ENCODE measurements at regions not wholly inside any gene's neighbourhood (a gene's known extent, or its start where the extent isn't known, plus 50 kb on each side); places are given as distances from the start of the nearest gene placed in this dataset.

- POLR2A ChIA-PET, result no interaction called here
- H3K9me3 Mint-ChIP-seq, result no peaks in the 10 kb centered on the region
These were observed 371.3 kb downstream of the DMRT2 start for GRCh38 chr9:1421436-1421835.

DNA sequence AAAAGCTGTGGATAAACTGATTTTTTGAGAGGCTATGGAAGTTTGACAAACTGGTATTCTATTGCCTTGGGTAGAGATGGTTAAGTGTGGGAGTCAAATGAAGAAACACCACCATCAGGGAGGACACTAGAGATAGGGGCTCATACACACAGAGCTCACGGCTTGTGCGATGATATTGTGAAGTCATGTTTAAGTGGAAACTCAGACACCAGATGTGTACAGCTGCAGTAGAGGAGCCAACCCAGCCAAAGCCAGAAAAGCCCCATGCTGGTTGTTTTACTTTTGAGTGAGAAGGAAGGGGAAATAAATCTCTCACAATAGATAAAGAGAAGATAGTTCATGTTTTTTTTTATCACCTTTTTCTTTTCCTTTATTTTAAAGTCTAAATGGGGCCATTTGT, 377.7 kb downstream of the DMRT2 start:
- Mint-ChIP-seq H3K4me3 (no peak overlapping the region), H3K9me3 (no peaks in the 10 kb centered on the region), H3K36me3 (ENCODE audit: low read depth) (no peaks in the 10 kb centered on the region), H3K27me3 (peaks cover 2% of the 10 kb centered on the region), H3K4me1 (ENCODE audit: low read depth) (no peaks in the 10 kb centered on the region), H3K27ac (no peak overlapping the region)
- ChIA-PET CTCF (no interaction called here), POLR2A (no interaction called here)
- no peak for TF ChIP-seq CTCF (IDR thresholded peaks at IDR 0.05)
- DNase-seq (no peak), ATAC-seq (no peak)
- intact Hi-C loops (cut with micrococcal nuclease), result no loop called here

More at GRCh38 chr9:1421436-1421835, 371.3 kb downstream of the DMRT2 start:
- H3K36me3 Mint-ChIP-seq (ENCODE audit: low read depth), result no peaks in the 10 kb centered on the region
- TF ChIP-seq CTCF (IDR thresholded peaks at IDR 0.05), result no peak
- no peaks in the 10 kb centered on the region for H3K4me1 Mint-ChIP-seq (ENCODE audit: low read depth)
- DNase-seq (no peak), ATAC-seq (no peak)
- no peak overlapping the region for H3K27ac Mint-ChIP-seq
- H3K27me3 Mint-ChIP-seq, result no peaks in the 10 kb centered on the region
- H3K4me3 Mint-ChIP-seq, result no peak overlapping the region
- intact Hi-C loops (cut with micrococcal nuclease), result no loop called here
- CTCF ChIA-PET, result no interaction called here

- Mint-ChIP-seq H3K27me3 (peaks cover 2% of the 10 kb centered on the region), H3K27ac (no peak overlapping the region), H3K9me3 (no peaks in the 10 kb centered on the region), H3K4me3 (no peak overlapping the region), H3K4me1 (ENCODE audit: low read depth) (no peaks in the 10 kb centered on the region), H3K36me3 (ENCODE audit: low read depth) (no peaks in the 10 kb centered on the region)
- ATAC-seq, result no peak
- intact Hi-C loops (cut with micrococcal nuclease), result no loop called here
- no peak for TF ChIP-seq CTCF (IDR thresholded peaks at IDR 0.05)
- ChIA-PET POLR2A (no interaction called here), CTCF (interaction anchor here (0.5 kb wide), 1 partner anchor 292 kb away, joined by 4 read pairs; no protein-coding TSS in a partner anchor)
- DNase-seq, result peak; percentile 3
These were observed 379.1 kb downstream of the DMRT2 start for GRCh38 chr9:1429297-1429696.

DNA sequence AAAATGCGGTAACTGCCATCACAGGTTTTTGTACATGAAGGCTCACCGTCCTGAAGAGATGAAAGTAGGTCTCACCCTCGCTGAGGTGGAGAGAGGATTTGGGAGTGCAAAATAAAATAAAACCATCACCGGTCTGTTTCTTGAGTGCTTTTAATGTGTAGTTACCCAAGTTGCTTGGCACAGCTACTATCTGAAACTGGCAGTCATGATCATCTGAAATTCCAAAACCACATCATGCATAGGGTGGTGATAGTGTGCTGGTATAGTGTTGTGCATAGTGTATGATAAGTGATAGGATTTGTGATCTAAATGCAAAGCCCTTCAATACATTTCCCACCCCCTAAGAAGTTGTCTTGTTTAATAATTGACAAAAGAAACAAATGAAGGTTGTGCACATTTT, 381.3 kb downstream of the DMRT2 start:
- intact Hi-C loops (cut with micrococcal nuclease), result no loop called here
- no peaks in the 10 kb centered on the region for H3K9me3 Mint-ChIP-seq
- peaks cover 2% of the 10 kb centered on the region for H3K27me3 Mint-ChIP-seq
- no peak overlapping the region for H3K4me3 Mint-ChIP-seq
- H3K36me3 Mint-ChIP-seq (ENCODE audit: low read depth), result no peaks in the 10 kb centered on the region
- CTCF ChIA-PET, result interaction anchor here (0.6 to 1.0 kb wide), 2 partner anchors 8 to 53 kb away, joined by 3 read pairs; no protein-coding TSS in a partner anchor
- TF ChIP-seq CTCF (IDR thresholded peaks at IDR 0.05), result no peak
- DNase-seq (no peak), ATAC-seq (no peak)
- no peak overlapping the region for H3K27ac Mint-ChIP-seq
- POLR2A ChIA-PET, result no interaction called here
- no peaks in the 10 kb centered on the region for H3K4me1 Mint-ChIP-seq (ENCODE audit: low read depth)

- ChIA-PET POLR2A (no interaction called here), CTCF (no interaction called here)
- no peak for ATAC-seq
- TF ChIP-seq CTCF (IDR thresholded peaks at IDR 0.05), result no peak
- Mint-ChIP-seq H3K36me3 (ENCODE audit: low read depth) (no peaks in the 10 kb centered on the region), H3K9me3 (no peaks in the 10 kb centered on the region), H3K4me1 (ENCODE audit: low read depth) (no peaks in the 10 kb centered on the region), H3K27me3 (peaks cover 4% of the 10 kb centered on the region), H3K4me3 (no peak overlapping the region), H3K27ac (no peak overlapping the region)
- DNase-seq, result no peak
- intact Hi-C loops (cut with micrococcal nuclease), result no loop called here
These were observed 384.1 kb downstream of the DMRT2 start for GRCh38 chr9:1434052-1434767.
